ENCODE measurements at regions not wholly inside any gene's neighbourhood (a gene's known extent, or its start where the extent isn't known, plus 50 kb on each side); places are given as distances from the start of the nearest gene placed in this dataset.
A peak's percentile ranks its signal among the peaks of the same experiment; 100 is the strongest.
"Not testable (repeated sequence)": the region's sequence is repeated elsewhere in the genome, so short reads cannot be mapped to it uniquely, and the experiment has no call there.

DNA sequence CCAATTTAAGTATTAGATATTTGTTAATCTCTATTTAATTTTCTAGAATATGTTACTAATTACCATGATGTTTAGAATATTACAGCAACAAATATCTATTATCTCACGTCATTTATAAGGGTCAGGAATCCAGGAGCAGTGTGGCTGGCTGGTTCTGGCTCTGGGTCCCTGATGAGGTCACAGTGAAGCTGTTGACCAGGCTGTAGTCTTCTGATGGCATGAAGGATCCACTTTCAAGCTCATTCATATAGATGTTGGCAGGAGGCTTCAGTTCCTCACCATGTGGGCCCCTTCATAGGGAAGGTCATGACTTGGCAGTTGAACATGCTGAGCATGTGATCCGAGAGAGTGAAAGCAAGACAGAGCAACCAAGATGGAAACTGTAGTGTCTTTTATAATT is 375.6 kb downstream of the ATP23 start:
- DNase-seq: no peak

DNA sequence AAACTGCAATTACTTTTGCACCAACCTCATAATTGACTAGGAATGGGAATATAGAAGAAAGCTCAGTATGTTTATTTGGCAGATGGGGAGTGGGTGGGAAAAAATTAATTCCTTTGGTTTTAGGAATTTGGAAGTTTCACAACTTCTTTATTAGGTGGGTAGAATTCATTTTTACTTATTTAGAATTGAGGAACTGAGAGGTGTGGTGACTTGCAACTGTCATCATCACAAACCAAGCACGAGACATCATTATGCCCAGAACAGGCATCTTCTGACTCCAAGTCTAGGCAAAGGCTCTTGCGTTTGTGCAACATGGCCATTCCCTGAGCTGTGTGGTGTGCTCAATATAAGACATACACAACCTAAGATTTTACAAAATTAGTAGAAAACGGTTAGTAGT is 380.0 kb downstream of the ATP23 start:
- no peak for DNase-seq

DNA sequence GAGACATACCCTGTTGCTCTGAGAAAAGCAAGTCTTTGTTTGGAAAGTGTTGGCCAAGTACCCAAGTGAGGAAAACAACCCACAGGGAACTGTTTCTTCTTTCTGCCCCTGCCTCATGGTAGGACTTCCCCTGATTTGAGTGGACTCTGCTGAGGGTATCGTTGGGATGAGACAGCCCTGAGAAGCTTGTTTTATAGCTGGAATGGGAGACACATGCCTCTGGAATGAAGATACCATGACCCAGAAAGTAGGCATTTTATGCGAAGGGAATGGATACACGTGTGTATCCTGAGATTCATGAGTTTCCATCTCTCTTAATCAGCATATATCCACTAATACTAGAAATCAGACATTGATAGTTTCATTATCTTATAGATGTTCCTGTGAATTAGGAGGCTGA is 382.3 kb downstream of the ATP23 start:
- DNase-seq: no peak

DNA sequence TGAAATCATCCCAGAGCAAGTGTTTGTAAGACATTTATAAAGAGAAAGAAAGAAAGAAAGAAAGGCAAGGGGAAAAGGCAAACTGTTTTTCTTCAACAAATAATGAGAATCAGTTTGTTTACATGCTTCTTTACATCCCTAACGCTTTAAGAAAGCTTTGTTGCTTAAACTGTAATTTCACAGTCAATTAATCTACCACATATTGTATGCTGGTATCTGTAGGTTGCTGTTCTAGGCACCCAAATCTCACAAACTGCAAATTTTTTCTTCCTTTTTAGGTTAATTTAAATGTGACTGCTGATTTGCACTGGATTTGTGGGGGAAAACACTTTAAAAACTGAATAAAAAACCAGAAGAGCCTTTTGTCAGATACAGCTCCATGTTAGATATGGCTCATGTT is 384.2 kb downstream of the ATP23 start:
- no peak for DNase-seq

DNA sequence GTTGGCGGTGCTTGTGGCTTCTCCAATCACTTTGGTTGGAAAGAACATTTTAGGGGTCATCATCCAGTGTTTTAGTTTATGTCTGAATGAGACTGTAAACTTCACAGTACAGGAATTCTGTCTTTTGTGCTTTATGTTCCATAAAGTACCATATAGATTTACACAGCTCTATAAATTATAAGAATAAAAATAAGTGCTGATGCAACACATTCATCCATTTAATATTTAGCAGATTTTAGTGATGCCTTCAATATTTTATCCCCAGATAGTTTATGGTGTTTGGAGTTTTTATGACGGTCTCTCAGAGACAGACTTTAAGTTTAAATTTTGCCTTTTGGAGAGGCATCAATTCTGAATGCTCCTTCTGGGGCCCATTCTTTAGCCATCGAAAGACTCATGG is 385.2 kb downstream of the ATP23 start:
- no peak for DNase-seq

DNA sequence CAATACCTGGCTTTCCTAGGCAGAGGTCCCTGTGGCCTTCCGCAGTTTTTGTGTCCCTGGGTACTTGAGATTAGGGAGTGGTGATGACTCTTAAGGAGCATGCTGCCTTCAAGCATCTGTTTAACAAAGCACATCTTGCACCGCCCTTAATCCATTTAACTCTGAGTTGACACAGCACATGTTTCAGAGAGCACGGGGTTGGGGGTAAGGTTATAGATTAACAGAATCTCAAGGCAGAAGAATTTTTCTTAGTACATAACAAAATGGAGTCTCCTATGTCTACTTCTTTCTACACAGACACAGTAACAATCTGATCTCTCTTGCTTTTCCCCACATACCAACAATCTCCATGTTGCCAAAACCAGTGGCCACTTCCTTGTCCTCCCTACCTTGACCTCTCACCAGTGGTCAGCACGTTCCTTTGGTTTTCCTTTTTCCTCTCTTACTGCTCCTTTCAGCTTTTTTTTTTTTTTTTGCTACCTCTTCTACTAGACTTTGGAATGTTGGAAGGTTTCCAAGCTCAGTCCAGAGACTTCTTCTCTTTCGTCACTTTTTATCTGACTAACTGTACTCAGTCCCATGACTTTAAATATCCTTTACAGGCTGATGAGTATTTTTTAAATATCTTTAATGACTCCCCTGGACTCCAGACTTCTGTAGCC is 395.3 kb downstream of the ATP23 start:
- not testable (repeated sequence) for DNase-seq

DNA sequence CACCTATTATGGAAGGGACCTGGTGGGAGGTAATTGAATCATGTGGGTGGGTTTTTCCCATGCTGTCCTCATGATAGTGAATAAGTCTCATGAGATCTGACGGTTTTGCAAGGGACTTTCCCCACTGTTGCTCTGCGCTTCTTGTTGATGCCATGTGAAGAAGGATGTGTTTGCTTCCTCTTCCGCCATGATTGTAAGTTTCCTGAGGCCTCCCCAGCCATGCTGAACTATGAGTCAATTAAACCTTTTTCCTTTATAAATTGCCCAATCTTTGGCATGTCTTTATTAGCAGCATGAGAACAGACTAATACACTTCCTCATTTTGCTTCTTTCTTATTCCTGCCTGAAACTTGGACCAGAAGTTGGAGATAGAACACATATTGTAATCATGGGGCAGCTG is 396.2 kb downstream of the ATP23 start:
- DNase-seq: not testable (repeated sequence)

DNA sequence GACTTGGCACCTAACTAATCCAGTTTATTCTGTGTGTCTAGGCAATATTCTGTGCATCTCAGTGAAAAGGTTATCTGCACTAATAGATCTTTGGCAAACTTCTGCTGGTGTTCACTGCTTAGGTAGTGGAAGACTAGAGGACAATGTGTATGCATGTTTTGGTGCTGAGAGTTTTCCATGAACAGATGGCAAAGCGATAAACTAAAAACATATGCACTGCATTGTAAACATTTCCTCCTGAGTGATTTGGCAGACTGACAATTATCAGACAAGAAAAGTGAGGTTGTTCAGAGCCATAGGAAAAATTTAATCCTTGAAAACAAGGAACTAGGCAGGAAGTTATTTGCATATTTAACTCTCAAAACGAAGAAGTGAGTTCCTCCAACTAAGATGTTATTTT is 400.4 kb downstream of the ATP23 start:
- no peak for DNase-seq

DNA sequence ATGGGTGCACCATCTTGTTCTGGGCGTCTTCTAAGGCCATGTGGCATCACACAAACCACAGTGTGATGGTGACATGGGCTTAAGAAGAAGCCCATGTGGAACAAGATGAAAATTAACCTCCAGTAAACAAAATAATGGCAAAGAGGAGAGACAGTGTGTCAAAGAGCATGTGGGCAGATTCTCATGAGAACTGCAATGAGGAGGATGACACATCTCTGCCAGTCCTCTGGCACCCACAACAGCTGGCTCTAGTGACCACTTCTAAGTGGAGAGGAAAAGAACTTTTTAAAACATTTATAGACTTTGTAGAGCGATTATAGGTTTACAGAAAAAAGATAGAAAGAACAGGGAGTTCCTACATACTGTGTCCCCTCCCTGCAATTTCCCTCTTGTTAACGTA is 401.4 kb downstream of the ATP23 start:
- no peak for DNase-seq

DNA sequence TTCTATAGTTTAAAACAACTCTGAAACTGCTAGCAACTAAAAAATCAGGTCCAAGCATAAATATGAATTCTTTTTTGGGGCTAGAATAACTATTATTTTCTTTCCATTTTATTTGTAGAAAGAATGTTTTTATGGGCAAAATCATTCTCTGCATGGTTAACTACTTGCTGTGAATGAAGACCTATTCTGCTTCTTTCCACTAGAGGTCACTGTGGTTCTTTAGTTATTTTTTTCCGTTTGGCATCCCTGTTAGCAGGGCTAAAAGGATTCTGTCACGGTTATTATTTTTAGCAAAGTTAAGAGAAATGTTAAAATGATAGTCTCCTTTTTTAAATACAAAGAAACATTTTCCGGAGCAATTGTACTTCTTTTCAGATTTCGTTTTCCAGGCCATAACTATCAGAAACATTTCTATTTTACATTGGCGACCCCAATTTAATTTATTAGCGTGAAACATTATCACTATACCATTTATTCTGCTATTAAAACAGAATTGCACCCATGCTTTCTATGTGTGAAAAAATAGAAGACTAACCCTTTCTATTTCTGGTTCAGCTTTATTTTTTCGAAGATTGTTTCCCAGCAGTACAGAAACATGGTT is 404.8 kb downstream of the ATP23 start:
- DNase-seq: peak; percentile 28

DNA sequence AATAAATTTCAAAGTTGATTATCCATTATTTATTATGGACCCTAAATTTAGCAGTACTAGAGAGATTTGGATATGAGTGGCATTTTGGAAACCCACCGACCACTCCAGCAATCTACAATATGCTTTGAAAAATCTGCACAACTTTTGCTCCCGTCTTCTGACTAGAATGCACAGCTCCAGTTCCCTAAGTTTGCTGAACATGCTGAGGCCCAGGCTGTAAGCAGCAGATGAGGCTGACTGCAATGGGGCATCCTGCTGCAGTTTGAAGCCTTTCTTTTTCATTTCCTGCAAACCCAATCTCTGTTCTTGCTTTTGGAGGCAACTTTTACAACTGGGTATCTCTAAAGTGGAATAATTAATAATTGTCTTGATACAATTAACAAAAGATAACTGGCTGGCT is 405.8 kb downstream of the ATP23 start:
- no peak for DNase-seq

DNA sequence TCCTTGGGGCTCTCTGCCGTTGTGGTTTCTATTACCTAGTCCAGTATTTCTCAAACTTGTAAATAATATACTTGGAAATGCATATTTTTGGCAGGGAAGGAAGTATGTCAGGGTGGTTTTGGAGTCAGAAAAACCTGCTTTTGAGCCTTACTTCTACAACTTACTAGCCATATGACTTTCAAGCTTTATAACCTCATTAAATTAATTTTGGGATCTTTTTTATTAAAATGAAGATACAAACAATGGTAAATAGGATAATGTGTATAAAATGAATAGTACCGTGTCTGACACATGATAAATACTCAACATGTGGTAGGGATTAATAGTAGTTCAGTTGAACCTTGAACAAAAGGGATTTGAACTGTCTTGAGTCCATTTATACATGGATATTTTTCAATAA is 406.3 kb downstream of the ATP23 start:
- DNase-seq: no peak

DNA sequence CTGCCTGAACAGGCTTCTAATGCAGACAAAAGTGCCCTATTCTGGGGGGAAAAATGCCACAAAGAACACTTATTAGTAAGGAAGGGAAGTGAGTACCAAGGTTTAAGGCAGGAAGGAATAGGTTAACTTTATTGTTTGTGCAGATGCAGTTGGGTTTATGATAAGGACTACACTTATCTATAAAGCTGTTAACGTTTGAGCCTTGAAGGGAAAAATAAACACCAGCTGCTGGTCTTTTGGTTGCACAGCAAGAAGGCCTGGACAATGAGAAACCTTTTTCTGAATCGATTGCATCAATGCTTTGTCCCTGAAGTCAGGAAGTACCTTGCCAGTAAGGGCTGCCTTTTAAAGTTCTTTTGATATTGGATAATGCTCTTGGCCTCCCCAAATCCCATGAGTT is 407.8 kb downstream of the ATP23 start:
- no peak for DNase-seq

DNA sequence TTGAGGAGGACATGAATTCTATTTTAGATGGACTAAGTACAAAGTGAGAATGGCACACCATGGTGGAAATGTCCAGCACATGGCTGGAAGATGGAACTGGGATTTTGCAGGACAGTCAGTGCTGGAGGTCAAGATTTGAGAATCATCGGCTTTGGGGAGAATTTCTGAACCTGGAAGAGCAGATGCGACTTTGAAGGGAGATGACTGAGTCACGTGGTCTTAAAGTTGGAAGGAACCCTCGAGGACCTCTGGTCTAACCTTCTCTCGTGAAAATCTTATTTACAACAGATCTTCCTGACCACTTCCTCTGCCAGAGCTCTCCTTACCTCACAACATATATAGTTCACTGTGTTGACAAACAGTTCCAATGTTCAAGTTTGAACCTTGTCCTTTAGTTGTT is 415.4 kb downstream of the ATP23 start:
- DNase-seq: no peak

DNA sequence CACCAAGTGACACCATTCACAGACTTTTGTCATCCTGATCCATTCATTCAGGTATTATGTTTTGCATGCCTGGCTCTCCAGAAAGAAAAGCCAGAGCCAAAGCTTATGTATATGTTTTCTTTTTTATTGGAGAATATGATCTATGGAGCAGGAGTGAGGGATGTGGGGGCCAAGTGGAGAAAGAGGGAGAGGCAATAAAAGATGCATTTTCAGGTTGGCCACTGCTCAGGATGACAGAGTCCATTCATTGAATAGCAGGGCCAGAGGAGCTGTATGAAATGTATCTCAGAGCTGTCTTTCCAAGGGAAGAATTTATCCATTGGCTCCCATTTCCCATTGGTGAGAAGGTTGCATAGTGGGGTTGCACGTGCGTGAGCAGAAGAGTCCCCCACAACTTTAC is 416.1 kb downstream of the ATP23 start:
- DNase-seq: no peak

DNA sequence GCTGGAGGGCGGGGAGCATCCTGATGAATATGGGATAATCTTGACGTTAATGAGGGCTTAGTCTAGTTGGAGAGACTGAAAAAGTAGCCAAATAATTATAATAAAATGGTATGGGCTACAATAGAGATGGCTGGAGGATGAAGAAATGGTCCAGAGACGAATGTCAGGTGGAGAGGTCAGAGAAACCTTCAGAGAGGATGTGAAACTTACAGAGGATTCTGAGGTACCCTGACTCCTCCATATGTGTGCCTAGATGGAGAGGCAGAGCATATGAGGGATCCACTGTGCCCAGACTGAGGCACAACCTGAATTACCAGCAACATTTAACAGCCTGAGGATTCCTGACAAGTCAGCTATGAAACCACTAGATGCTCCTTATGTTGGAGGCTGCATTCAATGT is 417.0 kb downstream of the ATP23 start:
- no peak for DNase-seq

DNA sequence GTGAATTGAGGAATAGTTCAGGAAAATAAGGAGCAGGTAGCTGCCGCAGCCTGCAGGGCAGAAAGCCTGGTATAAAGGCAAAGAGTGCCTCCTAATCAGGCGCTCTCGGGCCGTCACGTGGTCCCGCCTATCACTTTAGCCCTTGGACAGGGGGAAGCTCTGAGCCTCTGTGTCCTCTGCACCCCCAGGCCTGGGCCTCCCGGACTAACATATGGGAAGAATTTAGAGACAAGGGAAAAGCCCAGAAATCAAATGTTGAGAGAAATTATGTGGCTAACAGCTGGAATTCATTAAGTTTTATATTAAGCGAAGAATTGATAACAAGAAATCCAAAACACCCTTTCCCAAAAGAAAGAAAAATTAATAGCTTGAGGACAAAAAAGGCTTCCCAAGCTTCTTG is 417.7 kb downstream of the ATP23 start:
- DNase-seq: no peak

DNA sequence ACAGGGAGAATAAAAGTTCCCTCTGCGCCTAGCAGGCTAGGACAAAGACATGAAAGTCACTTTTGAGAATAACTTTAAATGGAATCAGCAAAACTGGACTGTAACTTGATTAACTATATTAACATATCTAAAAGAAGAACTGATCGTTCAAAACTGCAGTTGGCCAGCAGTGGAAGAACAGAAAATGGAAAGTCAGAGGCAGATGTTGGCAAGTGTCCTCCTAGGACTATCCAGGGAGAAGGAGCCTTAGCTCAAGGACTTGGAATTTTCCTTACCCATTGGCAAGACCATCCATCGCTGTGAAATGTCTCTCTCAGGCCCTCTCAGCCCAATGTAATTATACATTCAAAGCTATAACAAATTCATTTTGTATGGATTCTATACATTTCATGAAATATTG is 419.7 kb downstream of the ATP23 start:
- no peak for DNase-seq

DNA sequence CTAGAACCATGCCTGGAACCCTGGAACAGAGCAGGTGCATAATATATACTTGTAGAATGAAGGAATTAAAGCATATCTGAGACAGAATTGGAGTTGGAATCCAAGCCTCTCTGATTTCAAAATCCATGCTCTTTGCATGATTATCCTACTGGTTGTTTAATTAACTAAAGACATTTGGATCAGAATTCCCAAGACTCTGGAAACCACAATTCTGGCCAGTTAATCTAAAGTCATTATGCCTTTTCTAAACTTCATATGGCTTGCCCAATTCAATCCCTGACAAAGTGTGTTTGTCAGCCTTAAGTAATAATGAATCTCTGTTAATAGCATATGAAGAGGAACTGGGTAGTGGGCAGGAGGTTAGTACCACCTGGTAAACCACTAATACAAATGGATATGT is 422.6 kb downstream of the ATP23 start:
- no peak for DNase-seq

DNA sequence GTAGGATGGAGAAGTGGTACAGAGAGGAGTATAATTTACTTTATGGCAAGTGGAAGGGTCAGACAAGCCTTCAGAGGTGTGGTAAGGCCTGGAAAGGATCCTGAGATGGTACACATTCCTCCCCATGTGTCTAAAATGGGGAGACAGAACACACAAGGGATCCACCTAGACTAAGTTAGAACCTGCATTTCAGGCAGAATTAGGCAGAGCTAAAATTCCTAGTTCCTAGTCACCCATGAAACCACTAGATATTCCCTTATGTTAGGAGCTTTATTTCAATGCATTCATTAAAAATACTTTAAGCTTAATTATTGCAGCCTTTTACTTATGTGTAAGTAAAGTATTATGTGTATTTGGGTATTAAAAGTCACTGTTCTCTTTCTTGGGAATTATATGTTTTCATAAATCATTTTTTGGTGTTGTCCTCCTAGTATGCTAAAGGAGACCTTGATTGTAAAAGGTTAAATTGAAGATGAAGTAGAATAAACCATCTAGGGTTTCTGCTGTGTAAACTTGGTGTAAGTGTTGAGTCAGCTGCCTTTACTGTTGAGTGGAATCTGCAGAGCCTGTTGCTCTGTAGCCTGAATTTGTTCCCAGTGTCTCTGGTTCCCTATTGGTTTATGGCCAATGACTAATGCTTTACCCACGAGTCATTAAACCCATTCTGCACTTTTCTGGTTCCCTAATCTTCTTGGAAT is 423.2 kb downstream of the ATP23 start:
- DNase-seq: no peak

DNA sequence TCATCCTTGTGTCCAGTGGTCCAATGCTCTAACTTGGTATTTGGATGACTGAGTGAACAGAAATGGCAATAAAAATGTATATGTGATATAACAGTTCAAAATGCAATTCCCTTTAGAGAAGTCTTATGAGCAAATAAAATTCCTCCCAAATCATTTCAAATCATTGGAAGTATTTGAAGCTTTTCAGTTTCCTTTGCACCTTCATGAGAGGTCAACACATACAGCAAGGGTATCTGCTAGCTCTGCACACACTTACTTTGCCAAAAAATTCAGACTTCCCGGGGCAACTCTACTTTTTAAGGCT is 423.7 kb downstream of the ATP23 start:
- no peak for DNase-seq

DNA sequence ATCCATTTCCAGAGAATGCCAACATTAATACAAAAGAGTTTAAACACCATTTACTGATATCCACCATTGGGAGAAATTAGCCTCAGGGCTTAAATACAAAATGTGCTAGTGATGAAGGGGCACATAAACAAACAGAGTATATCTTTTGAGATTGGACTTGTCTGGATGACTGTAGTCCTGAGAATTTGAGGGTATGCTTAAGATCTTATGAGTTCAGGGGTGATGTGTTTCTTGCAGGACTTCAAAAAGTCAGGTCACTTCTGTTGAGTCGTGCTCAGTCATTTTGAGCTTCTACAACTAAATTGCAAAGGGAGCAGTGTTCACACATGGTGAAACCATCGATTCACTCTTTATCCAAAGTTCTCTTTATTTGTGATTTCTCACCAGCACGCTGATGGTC is 425.7 kb downstream of the ATP23 start:
- DNase-seq: no peak

DNA sequence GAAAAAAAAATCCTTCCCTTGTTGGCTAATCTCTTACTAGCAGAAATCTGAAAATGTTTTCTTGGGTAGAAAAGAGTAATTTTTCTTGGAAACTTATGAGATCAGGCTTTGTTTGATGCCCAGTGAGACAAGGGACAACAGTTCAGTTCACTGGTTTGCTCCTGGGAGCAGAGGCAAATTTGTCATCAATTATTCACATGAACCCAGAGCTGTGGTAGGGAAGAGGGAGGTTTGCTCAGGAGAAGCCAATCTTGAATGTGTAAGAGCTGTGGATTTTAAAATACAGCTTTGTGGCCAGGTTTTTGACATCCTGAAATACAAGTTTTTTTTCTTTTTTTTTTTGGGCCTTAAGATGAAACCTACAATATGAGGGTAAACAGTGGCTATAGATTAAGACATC is 426.6 kb downstream of the ATP23 start:
- no peak for DNase-seq

DNA sequence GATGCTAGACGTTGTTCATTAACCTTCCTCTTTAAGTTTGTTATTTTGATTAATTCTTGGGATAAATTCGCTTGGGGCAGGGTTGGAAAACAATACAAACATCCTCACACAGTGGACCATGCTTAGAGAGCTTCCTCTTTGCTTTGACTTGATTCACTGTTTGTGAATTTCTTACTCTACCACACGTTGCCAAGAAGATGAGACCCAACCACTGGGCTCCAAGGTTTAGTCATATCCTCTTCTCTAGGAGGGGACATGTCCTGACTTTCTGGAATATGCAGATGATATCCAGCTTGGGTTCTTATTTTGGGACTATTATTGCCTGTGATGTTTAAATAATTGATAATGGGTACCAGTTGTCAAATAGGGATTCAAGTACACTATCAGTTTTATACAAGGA is 428.2 kb downstream of the ATP23 start:
- DNase-seq: no peak

DNA sequence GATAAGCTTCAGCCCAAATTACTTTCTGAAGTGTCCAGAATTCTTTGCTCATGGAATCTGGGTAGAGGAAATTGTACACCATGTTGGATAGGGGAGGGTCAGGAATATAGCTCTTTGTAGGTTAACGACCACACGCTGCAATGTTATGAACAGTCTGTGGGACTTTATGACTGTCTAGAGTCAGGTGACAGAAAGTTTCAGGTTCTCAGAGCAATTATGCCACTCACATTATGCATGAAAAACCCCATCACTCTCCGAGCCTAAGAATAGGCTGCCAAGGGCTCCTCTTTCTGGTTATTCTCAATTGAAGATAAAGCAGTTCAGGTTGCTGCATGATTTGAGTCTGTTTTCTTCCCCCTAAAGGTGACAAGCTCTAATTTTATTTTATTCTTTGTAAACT is 430.9 kb downstream of the ATP23 start:
- DNase-seq: no peak

All from CD4-positive, alpha-beta T cell treated with Interleukin-12 subunit alpha and Interleukin-12 subunit beta, for 1 hour (primary cell).